Natural killer cell treated with Interleukin-12 subunit alpha and Interleukin-12 subunit beta and Interleukin-15 and Interleukin-18, amount 100 ng/mL, for 72 hours (primary cell): ENCODE measurements at regions not wholly inside any gene's neighbourhood (a gene's known extent, or its start where the extent isn't known, plus 50 kb on each side); places are given as distances from the start of the nearest gene placed in this dataset.

ENCODE experiments used
- ATAC-seq, 2 donors: fragments of 150-1000 bp; cut with Tn5 transposase in 1 of 2; sonication (Bioruptor Pico), chemical (Tn5 transposase) in 1 of 2; 2 replicates each; pipeline ENCODE4 v1.10.0; 2021
- DNase-seq: peaks from one replicate; pipeline ENCODE4 v3.0.0; 2022; ENCODE audit warnings: low spot score
- H3K27ac Mint-ChIP-seq, 2 donors: 1 replicate in 1 of 2; 2 replicates in 1 of 2; pipeline ENCODE4 v1.8.0; 2022; ENCODE audit warnings: mixed read lengths in 2 of 2, mild to moderate bottlenecking in 1 of 2, moderate library complexity in 1 of 2
- H3K27me3 Mint-ChIP-seq, 2 donors: 1 replicate in 1 of 2; 2 replicates in 1 of 2; pipeline ENCODE4 v1.8.0; 2022; ENCODE audit warnings: mixed read lengths in 2 of 2
- H3K36me3 Mint-ChIP-seq: one replicate; pipeline ENCODE4 v1.8.0; 2022; ENCODE audit warnings: mixed read lengths
- H3K4me1 Mint-ChIP-seq, 2 donors: 1 replicate in 1 of 2; 2 replicates in 1 of 2; pipeline ENCODE4 v1.8.0; 2022; ENCODE audit warnings: low read depth in 2 of 2, mixed read lengths in 2 of 2, mild to moderate bottlenecking in 1 of 2
- H3K4me3 Mint-ChIP-seq: one replicate; pipeline ENCODE4 v1.8.0; 2022; ENCODE audit warnings: mixed read lengths
- H3K9me3 Mint-ChIP-seq: 2 replicates; pipeline ENCODE4 v1.8.0; 2022; ENCODE audit warnings: mixed read lengths

GRCh38 chr12:5364036-5364770 is 67.7 kb upstream of the NTF3 start:
- DNase-seq (no peak), ATAC-seq (no peak)
- Mint-ChIP-seq H3K4me1 (no peaks in the 10 kb centered on the region), H3K27me3 (peaks cover 13 to 18% of the 10 kb centered on the region in 2 donors), H3K4me3 (no peak overlapping the region), H3K27ac (no peak overlapping the region), H3K36me3 (no peaks in the 10 kb centered on the region), H3K9me3 (no peaks in the 10 kb centered on the region)

DNA sequence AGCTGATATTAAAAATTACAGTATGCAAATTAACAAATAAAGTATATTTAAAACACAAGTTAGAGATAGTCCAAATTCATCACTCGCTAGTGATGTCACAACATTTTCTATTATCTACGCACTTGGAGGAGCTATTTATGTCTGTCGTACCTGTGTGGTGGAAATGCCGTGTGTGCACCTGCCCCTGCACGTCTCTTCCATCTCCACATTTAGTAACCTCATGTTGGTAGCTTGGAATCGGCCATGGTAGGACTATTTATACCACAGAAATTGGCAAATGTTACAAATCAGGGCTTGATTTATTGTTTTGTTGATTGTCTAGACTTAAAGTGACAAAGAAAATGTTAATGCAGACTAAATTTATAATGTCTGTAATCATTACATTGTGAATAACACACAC is 62.6 kb upstream of the NTF3 start:
- Mint-ChIP-seq H3K4me1 (no peaks in the 10 kb centered on the region), H3K9me3 (no peaks in the 10 kb centered on the region), H3K27ac (no peak overlapping the region), H3K27me3 (peaks cover 9% of the 10 kb centered on the region in 2 donors), H3K4me3 (no peak overlapping the region), H3K36me3 (no peaks in the 10 kb centered on the region)
- ATAC-seq (no peak), DNase-seq (no peak)

DNA sequence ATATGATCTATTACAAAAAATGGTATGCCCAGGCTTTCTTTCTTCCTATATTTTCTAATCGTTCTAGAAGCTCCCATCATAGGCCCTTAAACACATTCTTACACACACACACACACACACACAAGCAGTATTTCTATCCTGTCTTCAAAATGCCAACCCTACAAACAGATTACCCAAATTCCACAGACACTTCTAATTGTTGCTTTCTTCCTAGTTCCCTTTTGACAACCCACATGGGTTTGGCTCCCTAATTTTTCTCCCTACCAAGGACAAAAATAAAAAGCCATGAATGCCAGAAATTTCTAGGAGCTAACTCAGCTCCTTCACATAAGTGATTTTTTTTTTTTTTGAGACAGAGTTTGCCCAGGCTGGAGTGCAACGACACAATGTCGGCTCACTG is 60.3 kb upstream of the NTF3 start:
- H3K27me3 Mint-ChIP-seq = peaks cover 0 to 4% of the 10 kb centered on the region in 2 donors
- no peak overlapping the region for H3K4me3 Mint-ChIP-seq
- H3K36me3 Mint-ChIP-seq = no peaks in the 10 kb centered on the region
- H3K9me3 Mint-ChIP-seq = no peaks in the 10 kb centered on the region
- H3K4me1 Mint-ChIP-seq = no peaks in the 10 kb centered on the region
- ATAC-seq = no peak
- DNase-seq = no peak
- H3K27ac Mint-ChIP-seq = no peak overlapping the region

- ATAC-seq (no peak), DNase-seq (no peak)
- peaks cover 0 to 4% of the 10 kb centered on the region in 2 donors for H3K27me3 Mint-ChIP-seq
- H3K36me3 Mint-ChIP-seq = no peaks in the 10 kb centered on the region
- H3K4me1 Mint-ChIP-seq = no peaks in the 10 kb centered on the region
- H3K9me3 Mint-ChIP-seq = no peaks in the 10 kb centered on the region
- no peak overlapping the region for H3K4me3 Mint-ChIP-seq
- no peak overlapping the region for H3K27ac Mint-ChIP-seq
Measured at GRCh38 chr12:5374713-5375112, 57.2 kb upstream of the NTF3 start.

DNA sequence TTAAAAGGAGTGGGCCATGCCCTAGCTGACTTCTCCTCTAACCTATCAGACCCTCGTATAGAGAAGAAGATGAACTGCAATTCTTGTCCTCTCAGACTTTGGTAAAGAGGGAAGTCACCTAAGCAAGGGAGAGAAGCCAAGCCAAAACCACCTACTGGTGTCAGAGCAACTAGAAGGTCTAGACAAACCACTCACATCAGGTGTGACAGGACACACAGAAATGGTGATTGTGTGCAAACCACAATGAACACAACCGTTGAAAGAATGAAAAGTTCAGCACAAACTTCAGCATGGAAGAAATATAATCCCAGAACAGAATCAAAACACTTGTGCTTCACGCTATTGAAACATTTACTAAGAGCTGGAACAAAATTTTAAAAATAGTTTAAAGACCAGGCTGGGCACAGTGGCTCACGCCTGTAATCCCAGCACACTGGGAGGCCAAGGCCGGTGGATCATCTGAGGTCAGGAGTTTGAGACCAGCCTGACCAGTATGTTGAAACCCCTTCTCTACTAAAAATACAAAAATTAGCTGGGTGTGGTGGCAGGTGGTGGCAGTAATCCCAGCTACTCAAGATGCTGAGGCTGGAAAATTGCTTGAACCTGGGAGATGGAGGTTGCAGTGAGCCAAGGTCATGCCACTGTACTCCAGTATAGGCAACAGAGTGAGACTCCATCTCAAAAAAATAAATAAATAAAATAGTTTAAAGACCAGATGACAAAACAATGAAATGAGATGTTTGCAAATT is 56.2 kb upstream of the NTF3 start:
- Mint-ChIP-seq H3K4me3 (no peak overlapping the region), H3K27me3 (no peaks in the 10 kb centered on the region), H3K27ac (no peak overlapping the region), H3K36me3 (no peaks in the 10 kb centered on the region), H3K4me1 (no peaks in the 10 kb centered on the region), H3K9me3 (no peaks in the 10 kb centered on the region)
- DNase-seq (no peak), ATAC-seq (no peak)

GRCh38 chr12:5376591-5377207 is 55.2 kb upstream of the NTF3 start:
- Mint-ChIP-seq H3K27ac (no peak overlapping the region), H3K4me3 (no peak overlapping the region), H3K27me3 (no peaks in the 10 kb centered on the region), H3K36me3 (no peaks in the 10 kb centered on the region), H3K9me3 (no peaks in the 10 kb centered on the region), H3K4me1 (no peaks in the 10 kb centered on the region)
- DNase-seq (no peak), ATAC-seq (no peak)

GRCh38 chr12:5377997-5378592 is 53.8 kb upstream of the NTF3 start:
- Mint-ChIP-seq H3K36me3 (no peaks in the 10 kb centered on the region), H3K4me1 (no peaks in the 10 kb centered on the region), H3K4me3 (no peak overlapping the region), H3K27me3 (no peaks in the 10 kb centered on the region), H3K27ac (no peak overlapping the region), H3K9me3 (no peaks in the 10 kb centered on the region)
- no peak for ATAC-seq
- DNase-seq = no peak

DNA sequence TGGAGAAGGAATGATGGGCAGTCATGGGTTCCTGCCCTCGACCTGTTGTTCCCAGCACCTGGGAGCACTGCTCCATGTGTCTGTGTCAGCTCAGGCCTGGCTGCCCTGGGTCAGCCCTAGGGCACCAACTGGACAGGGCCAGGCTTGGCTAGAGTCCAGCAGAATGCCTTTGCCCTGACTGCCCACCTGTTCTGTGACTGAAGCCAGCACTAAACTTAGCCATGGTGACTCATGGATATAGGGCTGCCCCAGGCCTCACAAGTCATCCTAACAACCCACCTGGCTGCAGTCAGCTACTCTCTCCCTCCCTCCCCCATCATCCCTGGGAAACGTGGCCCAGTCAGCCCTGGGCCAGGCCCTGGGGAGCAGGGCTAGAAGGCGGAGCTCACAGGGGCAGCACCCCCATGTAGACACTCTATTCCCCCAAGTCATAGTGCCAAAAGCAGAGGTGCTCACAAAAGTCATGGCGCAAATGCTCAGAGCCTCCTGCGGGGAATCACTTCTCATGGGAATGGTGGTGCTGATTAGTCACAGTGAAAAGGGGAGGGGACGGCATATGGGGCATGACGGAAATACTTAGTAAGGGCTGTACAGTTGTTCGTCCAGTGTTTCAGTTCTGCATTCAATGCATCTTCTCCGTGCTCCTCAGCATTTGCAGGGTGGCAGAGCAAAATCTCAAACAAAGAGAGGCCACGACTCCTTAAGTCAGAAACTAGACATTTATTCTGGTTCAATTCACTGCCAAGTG is 52.0 kb upstream of the NTF3 start:
- H3K4me3 Mint-ChIP-seq = no peak overlapping the region
- no peak for ATAC-seq
- no peak overlapping the region for H3K27ac Mint-ChIP-seq
- H3K9me3 Mint-ChIP-seq = no peaks in the 10 kb centered on the region
- DNase-seq = no peak
- no peaks in the 10 kb centered on the region for H3K36me3 Mint-ChIP-seq
- H3K27me3 Mint-ChIP-seq = no peaks in the 10 kb centered on the region
- no peaks in the 10 kb centered on the region for H3K4me1 Mint-ChIP-seq
